ENCODE measurements at regions not wholly inside any gene's neighbourhood (a gene's known extent, or its start where the extent isn't known, plus 50 kb on each side); places are given as distances from the start of the nearest gene placed in this dataset.

DNA sequence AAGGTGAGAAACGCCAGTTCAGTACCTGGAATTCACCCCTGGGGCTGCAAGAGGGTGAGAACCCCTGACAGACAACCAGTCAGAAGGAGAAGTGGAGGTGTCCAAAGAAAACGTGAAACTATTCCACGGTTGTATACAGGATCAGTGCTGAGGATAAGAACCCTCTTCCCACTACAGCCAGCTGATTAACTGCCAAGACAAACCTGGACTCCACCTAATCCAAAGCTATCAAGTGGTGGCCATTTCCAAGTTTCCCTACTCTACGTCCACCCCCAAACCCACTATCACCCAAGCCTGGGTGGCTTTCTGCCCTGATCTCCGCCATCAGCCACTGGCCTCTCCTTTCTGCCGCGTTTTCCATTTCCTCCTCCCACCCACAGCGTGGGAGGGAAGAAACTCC lies 312.3 kb upstream of the ID2 start:
- Histone ChIP-seq H3K4me1 (ENCODE audit: control insufficient read depth in 1 of 2, insufficient read depth in 2 of 2, low read length in 2 of 2) (no peaks in the 10 kb centered on the region), H3K36me3 (ENCODE audit: control insufficient read depth in 1 of 2, insufficient read depth in 2 of 2, low read length in 2 of 2) (no peaks in the 10 kb centered on the region), H3K4me3 (replicated peaks in 1 of 2; ENCODE audit: low read depth in 1 of 2, low read length in 2 of 2) (no peak overlapping the region), H3K9ac (ENCODE audit: low read length) (no peak overlapping the region), H2AFZ (ENCODE audit: low read depth, low read length, poor library complexity, severe bottlenecking) (no peak overlapping the region), H3K27me3 (ENCODE audit: insufficient read depth, low read length) (no peaks in the 10 kb centered on the region), H3K79me2 (ENCODE audit: insufficient read depth, low read length) (no peaks in the 10 kb centered on the region), H3K27ac (ENCODE audit: low read depth, low read length) (no peak overlapping the region), H3K4me2 (ENCODE audit: low read length) (no peak overlapping the region), H3K9me3 (ENCODE audit: control insufficient read depth in 1 of 2, insufficient read depth in 1 of 2, low read depth in 1 of 2, low read length in 2 of 2) (no peaks in the 10 kb centered on the region), H3K9me2 (ENCODE audit: insufficient read depth) (no peaks in the 10 kb centered on the region), H4K20me1 (ENCODE audit: insufficient read depth) (no peaks in the 10 kb centered on the region)
- ChIA-PET RAD21 (ENCODE audit: low non-redundant PET in 1 of 2, low total read pairs in 2 of 2, uncharacterized antibody in 2 of 2, unreplicated experiment in 2 of 2) (no interaction called here), POLR2A (no interaction called here), CTCF (no interaction called here)
- no peak for DNase-seq (ENCODE audit: low read depth, low spot score)
- intact Hi-C loops (cut with micrococcal nuclease): no loop called here
- TF ChIP-seq RAD21 (IDR thresholded peaks at IDR 0.05; ENCODE audit: low read depth) (no peak), FOSL1 (IDR thresholded peaks at IDR 0.05; ENCODE audit: low read depth) (no peak), POLR2A (IDR thresholded peaks at IDR 0.05; ENCODE audit: borderline replicate concordance, extremely low read depth, insufficient read depth, insufficient read length) (no peak), POLR2AphosphoS5 (IDR thresholded peaks at IDR 0.05; ENCODE audit: low read depth, low read length) (no peak), ELF1 (IDR thresholded peaks at IDR 0.05; ENCODE audit: borderline replicate concordance, low read depth) (no peak), MAX (IDR thresholded peaks at IDR 0.05) (no peak), TCF7L2 (IDR thresholded peaks at IDR 0.05; ENCODE audit: borderline replicate concordance, extremely low read depth, insufficient read depth, insufficient read length) (no peak), CTCF (IDR thresholded peaks at IDR 0.05 in 2 of 3, conservative IDR thresholded peaks at IDR 0.05 in 1 of 3; ENCODE audit: borderline replicate concordance in 1 of 3, insufficient read depth in 1 of 3, low read depth in 2 of 3, low read length in 2 of 3) (no peak)
- TF ChIP-seq, protein P1, sequence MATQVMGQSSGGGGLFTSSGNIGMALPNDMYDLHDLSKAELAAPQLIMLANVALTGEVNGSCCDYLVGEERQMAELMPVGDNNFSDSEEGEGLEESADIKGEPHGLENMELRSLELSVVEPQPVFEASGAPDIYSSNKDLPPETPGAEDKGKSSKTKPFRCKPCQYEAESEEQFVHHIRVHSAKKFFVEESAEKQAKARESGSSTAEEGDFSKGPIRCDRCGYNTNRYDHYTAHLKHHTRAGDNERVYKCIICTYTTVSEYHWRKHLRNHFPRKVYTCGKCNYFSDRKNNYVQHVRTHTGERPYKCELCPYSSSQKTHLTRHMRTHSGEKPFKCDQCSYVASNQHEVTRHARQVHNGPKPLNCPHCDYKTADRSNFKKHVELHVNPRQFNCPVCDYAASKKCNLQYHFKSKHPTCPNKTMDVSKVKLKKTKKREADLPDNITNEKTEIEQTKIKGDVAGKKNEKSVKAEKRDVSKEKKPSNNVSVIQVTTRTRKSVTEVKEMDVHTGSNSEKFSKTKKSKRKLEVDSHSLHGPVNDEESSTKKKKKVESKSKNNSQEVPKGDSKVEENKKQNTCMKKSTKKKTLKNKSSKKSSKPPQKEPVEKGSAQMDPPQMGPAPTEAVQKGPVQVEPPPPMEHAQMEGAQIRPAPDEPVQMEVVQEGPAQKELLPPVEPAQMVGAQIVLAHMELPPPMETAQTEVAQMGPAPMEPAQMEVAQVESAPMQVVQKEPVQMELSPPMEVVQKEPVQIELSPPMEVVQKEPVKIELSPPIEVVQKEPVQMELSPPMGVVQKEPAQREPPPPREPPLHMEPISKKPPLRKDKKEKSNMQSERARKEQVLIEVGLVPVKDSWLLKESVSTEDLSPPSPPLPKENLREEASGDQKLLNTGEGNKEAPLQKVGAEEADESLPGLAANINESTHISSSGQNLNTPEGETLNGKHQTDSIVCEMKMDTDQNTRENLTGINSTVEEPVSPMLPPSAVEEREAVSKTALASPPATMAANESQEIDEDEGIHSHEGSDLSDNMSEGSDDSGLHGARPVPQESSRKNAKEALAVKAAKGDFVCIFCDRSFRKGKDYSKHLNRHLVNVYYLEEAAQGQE (IDR thresholded peaks at IDR 0.05; ENCODE audit: low read depth): no peak
- BruUV-seq (replicated peaks): no TSS peak
- ATAC-seq: no peak
